NT2/D1 (cell line): ENCODE measurements at regions not wholly inside any gene's neighbourhood (a gene's known extent, or its start where the extent isn't known, plus 50 kb on each side); places are given as distances from the start of the nearest gene placed in this dataset.

Source experiments
- YY1 ChIP-seq: IDR thresholded peaks from 2 replicates; pipeline ENCODE4 v1.6.1; 2011; ENCODE audit not compliant: insufficient read length, insufficient read depth
- ZNF274 ChIP-seq: IDR thresholded peaks from 2 replicates; pipeline ENCODE4 v1.6.1; 2011; ENCODE audit warnings: mild to moderate bottlenecking, low read depth, low read length

DNA sequence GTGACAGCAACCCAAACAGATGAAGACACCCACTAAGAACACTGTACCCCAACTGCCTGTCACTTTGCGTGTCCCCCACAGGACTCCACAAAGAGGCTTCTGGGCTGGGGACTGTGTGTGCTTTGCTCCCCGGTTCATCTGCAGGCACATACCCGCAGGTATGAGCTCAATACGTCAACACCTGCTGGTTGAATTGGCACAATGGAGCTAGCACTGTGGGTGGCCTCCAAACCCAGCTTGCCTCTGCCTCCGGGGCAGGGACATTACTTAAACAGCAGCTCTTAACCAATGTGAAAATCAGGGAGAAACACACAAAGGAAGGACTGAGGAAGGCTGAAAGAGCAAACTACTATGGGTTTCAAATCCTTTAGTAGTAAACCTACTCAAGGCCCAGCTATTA is 140.2 kb upstream of the TIAM1 start:
- TF ChIP-seq ZNF274 (no peak), YY1 (no peak)
